HepG2 (cell line): ENCODE measurements at regions not wholly inside any gene's neighbourhood (a gene's known extent, or its start where the extent isn't known, plus 50 kb on each side); places are given as distances from the start of the nearest gene placed in this dataset.

Experiments used
- ATAC-seq: fragments of 200-7000 bp; cut with Tn5 transposase; 3 replicates; pipeline ENCODE4 v1.9.1; 2020; ENCODE audit warnings: mild to moderate bottlenecking, moderate library complexity
- BruUV-seq: library from RNA; stranded (reverse); fragments of 400-500 nt; replicated peaks from 2 replicates; lab custom pipeline; 2021; lab: Mats Ljungman, UMichigan
- CTCF ChIA-PET: fragments of 300-600 bp; formaldehyde crosslinking; extraction: SDS; loops from one replicate; lab custom pipeline; 2021; ENCODE audit warnings: low total read pairs, inconsistent platforms, low intra/inter-chr PET ratio; lab: Yijun Ruan, JAX
- POLR2A ChIA-PET: fragments of 350-600 bp; sonication (Branson Sonifier 250); formaldehyde crosslinking; loops from one replicate; lab custom pipeline; 2020; ENCODE audit warnings: antibody characterized with exemption, inconsistent platforms; lab: Yijun Ruan, JAX
- DNase-seq: peaks from one replicate; pipeline ENCODE4 v3.0.0-alpha.2; 2015; ENCODE audit warnings: low spot score
- FAIRE-seq: peaks from 3 replicates; lab custom pipeline; 2011; peaks lifted over from hg19 to GRCh38; lab: Jason Lieb, UNC
- H2AFZ ChIP-seq: one replicate; pipeline ENCODE4 v1.6.1; 2011; ENCODE audit warnings: low read length, inconsistent platforms
- H3K27ac ChIP-seq: fragments of 300-600 bp; 3 replicates; pipeline ENCODE4 v1.8.0; 2011; ENCODE audit warnings: mixed run types, mild to moderate bottlenecking, mixed read lengths, low read length, inconsistent platforms; ENCODE audit not compliant: insufficient read depth; ENCODE audit errors: extremely low read length
- H3K27me3 ChIP-seq, 2 experiments: fragments of 200-600 bp in 1 of 2; 2 replicates in 1 of 2; 3 replicates in 1 of 2; pipeline versions ENCODE4 v1.6.0 to v1.8.0; 2011; ENCODE audit warnings: low read length in 2 of 2, mild to moderate bottlenecking in 2 of 2, moderate library complexity in 2 of 2, inconsistent platforms in 1 of 2; ENCODE audit not compliant: insufficient read depth in 2 of 2, control insufficient read depth in 1 of 2
- H3K36me3 ChIP-seq, 2 experiments: fragments of 200-600 bp in 1 of 2; replicated peaks in 1 of 2; 2 replicates in 1 of 2; 3 replicates in 1 of 2; pipeline versions ENCODE4 v1.5.1 to v1.8.0; 2011; ENCODE audit warnings: low read length in 2 of 2, inconsistent platforms in 1 of 2; ENCODE audit not compliant: insufficient read depth in 2 of 2, control insufficient read depth in 1 of 2
- H3K4me1 ChIP-seq: 2 replicates; pipeline ENCODE4 v1.5.1; 2012; ENCODE audit warnings: low read length, inconsistent platforms; ENCODE audit not compliant: insufficient read depth
- H3K4me2 ChIP-seq: 2 replicates; pipeline ENCODE4 v1.6.0; 2011; ENCODE audit warnings: low read depth, low read length, inconsistent platforms
- H3K4me3 ChIP-seq, 3 experiments: fragments of 200-600 bp in 1 of 3; sonication (generic), shearing (Covaris generic) in 1 of 3; replicated peaks in 1 of 3; 2 replicates each; pipeline ENCODE4 v1.5.1; 2011 to 2016; ENCODE audit warnings: low read length in 3 of 3, inconsistent platforms in 2 of 3, low read depth in 2 of 3, mild to moderate bottlenecking in 2 of 3, control low read depth in 1 of 3, mixed read lengths in 1 of 3; ENCODE audit not compliant: insufficient read depth in 1 of 3
- H3K79me2 ChIP-seq: one replicate; pipeline ENCODE4 v1.6.1; 2011; ENCODE audit warnings: low read length, inconsistent platforms; ENCODE audit not compliant: insufficient read depth
- H3K9ac ChIP-seq: 2 replicates; pipeline ENCODE4 v1.6.0; 2011; ENCODE audit warnings: mild to moderate bottlenecking, low read depth, low read length, inconsistent platforms; ENCODE audit not compliant: insufficient read depth
- H3K9me3 ChIP-seq: 2 replicates; pipeline ENCODE4 v1.5.1; 2012; ENCODE audit warnings: mild to moderate bottlenecking, low read length
- H4K20me1 ChIP-seq: 2 replicates; pipeline ENCODE4 v1.6.0; 2011; ENCODE audit warnings: inconsistent platforms, mild to moderate bottlenecking, low read length, moderate library complexity; ENCODE audit not compliant: insufficient read depth
- BRD4 ChIP-seq: sonication (generic); formaldehyde crosslinking; IDR thresholded peaks from 2 replicates; pipeline ENCODE4 v1.4.0; 2020; ENCODE audit warnings: missing genetic modification reagents
- CREB1 ChIP-seq, 2 experiments: fragments of 450-650 bp in 1 of 2; IDR thresholded peaks; 2 replicates each; pipeline ENCODE4 v1.6.1; 2016 to 2017; ENCODE audit warnings: control low read depth in 1 of 2, mild to moderate bottlenecking in 1 of 2, missing compliant biosample characterization in 1 of 2, missing genetic modification characterization in 1 of 2
- FOXJ3 ChIP-seq: sonication (generic); formaldehyde crosslinking; IDR thresholded peaks from 2 replicates; pipeline ENCODE4 v1.4.0; 2020; ENCODE audit warnings: missing genetic modification reagents, mild to moderate bottlenecking, borderline replicate concordance
- FOXM1 ChIP-seq: sonication (generic); formaldehyde crosslinking; IDR thresholded peaks from 2 replicates; pipeline ENCODE4 v1.5.0; 2020; ENCODE audit warnings: missing genetic modification reagents
- GTF3A ChIP-seq: sonication (generic); formaldehyde crosslinking; conservative IDR thresholded peaks from 2 replicates; pipeline ENCODE4 v1.4.0; 2020; ENCODE audit warnings: mild to moderate bottlenecking, missing genetic modification reagents
- MBNL3 ChIP-seq: fragments of 250-450 bp; sonication (Bioruptor Pico); conservative IDR thresholded peaks from 2 replicates; pipeline ENCODE4 v1.8.0; 2022; ENCODE audit warnings: mild to moderate bottlenecking, inconsistent platforms
- PHB2 ChIP-seq: fragments of 450-650 bp; IDR thresholded peaks from 2 replicates; pipeline ENCODE4 v1.6.1; 2018; ENCODE audit not compliant: partially characterized antibody
- REXO4 ChIP-seq: sonication (generic); formaldehyde crosslinking; IDR thresholded peaks from 2 replicates; pipeline ENCODE4 v1.8.0; 2022; ENCODE audit warnings: missing genetic modification reagents, mild to moderate bottlenecking, borderline replicate concordance
- SMC3 ChIP-seq: IDR thresholded peaks from 2 replicates; pipeline ENCODE4 v1.6.1; 2011; ENCODE audit warnings: low read length, improper control_type of control experiment
- TARDBP ChIP-seq: sonication (generic); formaldehyde crosslinking; IDR thresholded peaks from 2 replicates; pipeline ENCODE4 v1.8.0; 2022; ENCODE audit warnings: mild to moderate bottlenecking, missing genetic modification reagents
- U2AF2 ChIP-seq: fragments of 200-400 bp; formaldehyde crosslinking; IDR thresholded peaks from 2 replicates; pipeline ENCODE4 v1.6.1; 2017; ENCODE audit warnings: low read depth, mild to moderate bottlenecking, low read length
- ZC3H13 ChIP-seq: sonication (generic); formaldehyde crosslinking; IDR thresholded peaks from 2 replicates; pipeline ENCODE4 v1.8.1; 2023; ENCODE audit warnings: mild to moderate bottlenecking, missing genetic modification reagents, moderate library complexity
- ZNF432 ChIP-seq: sonication (generic); formaldehyde crosslinking; IDR thresholded peaks from 2 replicates; pipeline ENCODE4 v1.5.0; 2020; ENCODE audit warnings: missing genetic modification reagents, mild to moderate bottlenecking, borderline replicate concordance
- ZNF556 ChIP-seq: sonication (generic); formaldehyde crosslinking; IDR thresholded peaks from 2 replicates; pipeline ENCODE4 v1.4.0; 2020; ENCODE audit warnings: mild to moderate bottlenecking, missing genetic modification reagents, borderline replicate concordance
- ZNF614 ChIP-seq: IDR thresholded peaks from 2 replicates; pipeline ENCODE4 v1.6.1; 2018; ENCODE audit warnings: missing biosample characterization, missing genetic modification reagents, inconsistent platforms, borderline replicate concordance
- ZSCAN29 ChIP-seq: sonication (generic); formaldehyde crosslinking; conservative IDR thresholded peaks from 2 replicates; pipeline ENCODE4 v1.4.0; 2020; ENCODE audit warnings: mild to moderate bottlenecking, missing genetic modification reagents
- WGBS: methylation state at CpG from one replicate; pipeline ENCODE4 v1.1.6; 2017; ENCODE audit warnings: low lambda C conversion rate; 5-methylcytosine and 5-hydroxymethylcytosine counted together
- in situ Hi-C: cut with HindIII; loops from 2 replicates; pipeline ENCODE4 v1.10.0; 2017; ENCODE audit warnings: low pct_unique_long_range_greater_than_20kb; ENCODE audit not compliant: extremely low pct_ligation_motif_present
- intact Hi-C: fragments of 100-400 bp; cut with micrococcal nuclease; formaldehyde crosslinking; loops from one replicate; pipeline ENCODE4 v1.10.0; 2022; ENCODE audit not compliant: unreplicated experiment
- TF ChIP-seq, protein P1 (sequence below): sonication (generic); formaldehyde crosslinking; IDR thresholded peaks from 2 replicates; pipeline ENCODE4 v1.8.0; 2022; ENCODE audit warnings: missing genetic modification reagents, mild to moderate bottlenecking, moderate library complexity, borderline replicate concordance
- TF ChIP-seq, protein P2 (sequence below): sonication (generic); formaldehyde crosslinking; IDR thresholded peaks from 2 replicates; pipeline ENCODE4 v1.8.1; 2023; ENCODE audit warnings: mild to moderate bottlenecking, missing genetic modification reagents

DNA sequence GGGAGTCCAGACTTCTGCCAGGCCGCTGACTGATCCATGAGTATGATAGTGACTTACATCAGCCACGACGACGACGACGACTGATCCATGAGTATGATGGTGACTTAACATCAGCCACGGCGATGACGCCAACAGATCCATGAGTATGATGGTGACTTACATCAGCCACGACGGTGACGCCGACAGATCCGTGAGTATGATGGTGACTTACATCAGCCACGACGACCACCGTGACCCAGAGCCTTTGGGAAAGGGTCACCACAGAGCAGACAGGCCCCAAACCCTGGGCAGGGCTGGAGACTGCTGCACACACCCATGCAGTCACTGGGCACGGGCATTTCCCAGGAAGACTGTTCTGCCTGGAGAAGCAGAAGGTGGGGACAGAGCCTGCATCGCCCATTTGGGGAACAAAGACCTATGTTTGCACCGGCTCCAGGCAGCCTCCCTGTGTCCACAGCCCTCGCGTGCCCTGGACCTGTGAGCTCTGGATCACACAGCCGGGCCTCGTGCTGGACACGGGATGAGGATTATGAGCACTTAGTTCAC is 130.9 kb upstream of the SPACA7 start:
- in situ Hi-C loops: no loop called here
- CTCF ChIA-PET: no interaction called here
- POLR2A ChIA-PET: no interaction called here
- 3% methylated on average over 3 of the region's 25 CpGs for WGBS
- no peak for DNase-seq
- H3K9me3 ChIP-seq: no peaks in the 10 kb centered on the region
- H3K9ac ChIP-seq: no peak overlapping the region
- no peak for ATAC-seq
- no peaks in the 10 kb centered on the region for H3K79me2 ChIP-seq
- FAIRE-seq: no peak
- H4K20me1 ChIP-seq: no peaks in the 10 kb centered on the region
- no peaks in the 10 kb centered on the region for H3K4me1 ChIP-seq
- TF ChIP-seq REXO4 (CRISPR knock-in tag) (no peak), PHB2 (no peak), CREB1 (IDR thresholded peaks at IDR 0.05) (peak; percentile 67), CREB1 (CRISPR knock-in tag; IDR thresholded peaks at IDR 0.05) (no peak)
- H2AFZ ChIP-seq: no peak overlapping the region
- no peak overlapping the region for H3K4me3 ChIP-seq
- intact Hi-C loops: no loop called here
- H3K27ac ChIP-seq: no peak overlapping the region
- H3K27me3 ChIP-seq: peaks cover 3 to 55% of the 10 kb centered on the region in 2 experiments; a peak in 3 of 5 replicates
- BruUV-seq: no TSS peak
- H3K4me2 ChIP-seq: no peak overlapping the region
- no peaks in the 10 kb centered on the region for H3K36me3 ChIP-seq

DNA sequence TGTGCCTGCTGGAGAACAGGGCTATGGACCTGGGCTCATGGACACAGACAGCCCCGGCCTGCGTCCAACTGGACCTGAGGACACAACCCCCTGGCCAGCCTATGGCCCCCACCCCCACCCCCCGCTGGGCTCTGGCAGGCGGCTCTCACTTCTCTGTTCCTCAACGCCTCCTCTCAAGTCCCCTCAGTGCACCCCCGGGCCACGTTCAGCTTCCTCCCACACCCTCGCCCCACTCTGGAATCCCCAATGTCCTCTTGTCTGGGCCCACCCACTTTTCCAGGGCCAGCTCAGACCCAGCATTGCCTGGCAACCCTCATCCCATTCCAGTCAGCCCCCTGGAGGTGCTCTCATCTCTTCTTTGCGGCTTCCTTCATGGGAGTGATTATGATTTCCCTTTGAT is 130.2 kb upstream of the SPACA7 start:
- H3K27ac ChIP-seq: no peak overlapping the region
- no peaks in the 10 kb centered on the region for H4K20me1 ChIP-seq
- in situ Hi-C loops: no loop called here
- ATAC-seq: no peak
- H3K4me2 ChIP-seq: no peak overlapping the region
- no peaks in the 10 kb centered on the region for H3K4me1 ChIP-seq
- CTCF ChIA-PET: no interaction called here
- no peak overlapping the region for H3K9ac ChIP-seq
- no peak for FAIRE-seq
- WGBS: 8% methylated on average over 8 of the region's 9 CpGs
- DNase-seq: no peak
- no peaks in the 10 kb centered on the region for H3K79me2 ChIP-seq
- peaks cover 3 to 59% of the 10 kb centered on the region in 2 experiments; a peak in 3 of 5 replicates for H3K27me3 ChIP-seq
- H3K9me3 ChIP-seq: no peaks in the 10 kb centered on the region
- no peaks in the 10 kb centered on the region for H3K36me3 ChIP-seq
- intact Hi-C loops: no loop called here
- no peak overlapping the region for H2AFZ ChIP-seq
- POLR2A ChIA-PET: no interaction called here
- BruUV-seq: no TSS peak
- H3K4me3 ChIP-seq: no peak overlapping the region
- no peak for TF ChIP-seq ZNF432 (CRISPR knock-in tag)
- TF ChIP-seq TARDBP: no peak
- TF ChIP-seq FOXJ3: no peak
- no peak for TF ChIP-seq ZNF556 (CRISPR knock-in tag)
- TF ChIP-seq, protein P1, sequence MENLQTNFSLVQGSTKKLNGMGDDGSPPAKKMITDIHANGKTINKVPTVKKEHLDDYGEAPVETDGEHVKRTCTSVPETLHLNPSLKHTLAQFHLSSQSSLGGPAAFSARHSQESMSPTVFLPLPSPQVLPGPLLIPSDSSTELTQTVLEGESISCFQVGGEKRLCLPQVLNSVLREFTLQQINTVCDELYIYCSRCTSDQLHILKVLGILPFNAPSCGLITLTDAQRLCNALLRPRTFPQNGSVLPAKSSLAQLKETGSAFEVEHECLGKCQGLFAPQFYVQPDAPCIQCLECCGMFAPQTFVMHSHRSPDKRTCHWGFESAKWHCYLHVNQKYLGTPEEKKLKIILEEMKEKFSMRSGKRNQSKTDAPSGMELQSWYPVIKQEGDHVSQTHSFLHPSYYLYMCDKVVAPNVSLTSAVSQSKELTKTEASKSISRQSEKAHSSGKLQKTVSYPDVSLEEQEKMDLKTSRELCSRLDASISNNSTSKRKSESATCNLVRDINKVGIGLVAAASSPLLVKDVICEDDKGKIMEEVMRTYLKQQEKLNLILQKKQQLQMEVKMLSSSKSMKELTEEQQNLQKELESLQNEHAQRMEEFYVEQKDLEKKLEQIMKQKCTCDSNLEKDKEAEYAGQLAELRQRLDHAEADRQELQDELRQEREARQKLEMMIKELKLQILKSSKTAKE: no peak
- no peak for TF ChIP-seq FOXM1 (CRISPR knock-in tag)
- no peak for TF ChIP-seq MBNL3 (CRISPR knock-in tag)
- TF ChIP-seq, protein P2, sequence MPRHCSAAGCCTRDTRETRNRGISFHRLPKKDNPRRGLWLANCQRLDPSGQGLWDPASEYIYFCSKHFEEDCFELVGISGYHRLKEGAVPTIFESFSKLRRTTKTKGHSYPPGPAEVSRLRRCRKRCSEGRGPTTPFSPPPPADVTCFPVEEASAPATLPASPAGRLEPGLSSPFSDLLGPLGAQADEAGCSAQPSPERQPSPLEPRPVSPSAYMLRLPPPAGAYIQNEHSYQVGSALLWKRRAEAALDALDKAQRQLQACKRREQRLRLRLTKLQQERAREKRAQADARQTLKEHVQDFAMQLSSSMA: no peak
- TF ChIP-seq ZNF614 (CRISPR knock-in tag): no peak
- TF ChIP-seq ZC3H13 (CRISPR knock-in tag): no peak
- no peak for TF ChIP-seq U2AF2
- TF ChIP-seq GTF3A (CRISPR knock-in tag): no peak
- TF ChIP-seq ZSCAN29 (CRISPR knock-in tag): no peak
- TF ChIP-seq SMC3: no peak
- TF ChIP-seq BRD4 (CRISPR knock-in tag): no peak
